Caco-2 (cell line): ENCODE measurements at regions not wholly inside any gene's neighbourhood (a gene's known extent, or its start where the extent isn't known, plus 50 kb on each side); places are given as distances from the start of the nearest gene placed in this dataset.

Source experiments
- BruUV-seq: library from RNA; stranded (reverse); fragments of 400-500 nt; replicated peaks from 2 replicates; lab custom pipeline; 2021; lab: Mats Ljungman, UMichigan
- CTCF ChIA-PET: fragments of 300-600 bp; sonication (Branson Sonifier 250); formaldehyde crosslinking; loops from one replicate; lab custom pipeline; 2022; ENCODE audit warnings: antibody characterized with exemption; lab: Charles Lee
- POLR2A ChIA-PET: fragments of 300-600 bp; sonication (Branson Sonifier 250); formaldehyde crosslinking; loops from one replicate; lab custom pipeline; 2022; ENCODE audit warnings: antibody characterized with exemption; lab: Charles Lee
- DNase-seq, 2 experiments: peaks; one replicate each; pipeline versions ENCODE4 v3.0.0 to v3.0.0-alpha.2; 2020 to 2022
- H3K27me3 ChIP-seq: replicated peaks from 2 replicates; pipeline ENCODE4 v1.6.0; 2011; ENCODE audit warnings: low read length; ENCODE audit not compliant: control insufficient read depth, insufficient read depth
- H3K36me3 ChIP-seq: 2 replicates; pipeline ENCODE4 v1.5.1; 2011; ENCODE audit warnings: low read length; ENCODE audit not compliant: control insufficient read depth, insufficient read depth
- H3K4me1 ChIP-seq: fragments of 250-450 bp; sonication (Bioruptor Pico); 2 replicates; pipeline ENCODE4 v1.5.1; 2020; ENCODE audit warnings: mild to moderate bottlenecking
- H3K4me3 ChIP-seq: 2 replicates; pipeline ENCODE4 v1.5.1; 2011; ENCODE audit warnings: low read depth, mild to moderate bottlenecking, control low read depth, low read length
- H3K9me3 ChIP-seq: fragments of 250-450 bp; sonication (Bioruptor Pico); 2 replicates; pipeline ENCODE4 v1.5.1; 2020; ENCODE audit warnings: mild to moderate bottlenecking, moderate library complexity
- H3K27ac Mint-ChIP-seq: one replicate; pipeline ENCODE4 v1.8.0; 2022; ENCODE audit warnings: mixed read lengths; ENCODE audit not compliant: unreplicated experiment
- H3K27me3 Mint-ChIP-seq: one replicate; pipeline ENCODE4 v1.8.0; 2022; ENCODE audit warnings: mixed read lengths; ENCODE audit not compliant: insufficient read depth, unreplicated experiment
- H3K36me3 Mint-ChIP-seq: one replicate; pipeline ENCODE4 v1.8.0; 2022; ENCODE audit warnings: mild to moderate bottlenecking, mixed read lengths; ENCODE audit not compliant: insufficient read depth, unreplicated experiment
- H3K4me1 Mint-ChIP-seq: one replicate; pipeline ENCODE4 v1.8.0; 2022; ENCODE audit warnings: low read depth, mixed read lengths; ENCODE audit not compliant: unreplicated experiment
- H3K4me3 Mint-ChIP-seq: one replicate; pipeline ENCODE4 v1.8.0; 2022; ENCODE audit warnings: mild to moderate bottlenecking, moderate library complexity, mixed read lengths; ENCODE audit not compliant: unreplicated experiment
- H3K9me3 Mint-ChIP-seq: one replicate; pipeline ENCODE4 v1.8.0; 2022; ENCODE audit warnings: mixed read lengths; ENCODE audit not compliant: unreplicated experiment
- intact Hi-C: fragments of 100-400 bp; cut with micrococcal nuclease; formaldehyde crosslinking; loops from one replicate; pipeline ENCODE4 v1.10.0; 2022; ENCODE audit not compliant: unreplicated experiment
- TF ChIP-seq, protein P1 (sequence below), 2 experiments: fragments of 200-600 bp in 1 of 2; IDR thresholded peaks; 1 replicate in 1 of 2; 2 replicates in 1 of 2; pipeline versions ENCODE4 v1.5.1 to v1.8.0; 2011 to 2022; ENCODE audit warnings: antibody characterized with exemption in 1 of 2, control low read depth in 1 of 2, inconsistent platforms in 1 of 2, low read depth in 1 of 2, low read length in 1 of 2, mild to moderate bottlenecking in 1 of 2, moderate library complexity in 1 of 2; ENCODE audit not compliant: insufficient read depth in 1 of 2, severe bottlenecking in 1 of 2, unreplicated experiment in 1 of 2

GRCh38 chr6:93970684-93971083 is 551.3 kb upstream of the EPHA7 start:
- intact Hi-C loops, result no loop called here
- no TSS peak for BruUV-seq
- Histone ChIP-seq H3K36me3 (no peaks in the 10 kb centered on the region), H3K4me3 (no peak overlapping the region), H3K4me1 (peaks cover 7% of the 10 kb centered on the region), H3K27me3 (no peaks in the 10 kb centered on the region), H3K9me3 (no peaks in the 10 kb centered on the region)
- POLR2A ChIA-PET, result no interaction called here
- CTCF ChIA-PET, result no interaction called here
- H3K4me3 Mint-ChIP-seq, result peak overlapping the region; percentile 8
- no peaks in the 10 kb centered on the region for H3K9me3 Mint-ChIP-seq
- H3K36me3 Mint-ChIP-seq, result no peaks in the 10 kb centered on the region
- peaks cover 26% of the 10 kb centered on the region for H3K4me1 Mint-ChIP-seq
- DNase-seq, result peak; percentile 26 to 34
- TF ChIP-seq, protein P1, sequence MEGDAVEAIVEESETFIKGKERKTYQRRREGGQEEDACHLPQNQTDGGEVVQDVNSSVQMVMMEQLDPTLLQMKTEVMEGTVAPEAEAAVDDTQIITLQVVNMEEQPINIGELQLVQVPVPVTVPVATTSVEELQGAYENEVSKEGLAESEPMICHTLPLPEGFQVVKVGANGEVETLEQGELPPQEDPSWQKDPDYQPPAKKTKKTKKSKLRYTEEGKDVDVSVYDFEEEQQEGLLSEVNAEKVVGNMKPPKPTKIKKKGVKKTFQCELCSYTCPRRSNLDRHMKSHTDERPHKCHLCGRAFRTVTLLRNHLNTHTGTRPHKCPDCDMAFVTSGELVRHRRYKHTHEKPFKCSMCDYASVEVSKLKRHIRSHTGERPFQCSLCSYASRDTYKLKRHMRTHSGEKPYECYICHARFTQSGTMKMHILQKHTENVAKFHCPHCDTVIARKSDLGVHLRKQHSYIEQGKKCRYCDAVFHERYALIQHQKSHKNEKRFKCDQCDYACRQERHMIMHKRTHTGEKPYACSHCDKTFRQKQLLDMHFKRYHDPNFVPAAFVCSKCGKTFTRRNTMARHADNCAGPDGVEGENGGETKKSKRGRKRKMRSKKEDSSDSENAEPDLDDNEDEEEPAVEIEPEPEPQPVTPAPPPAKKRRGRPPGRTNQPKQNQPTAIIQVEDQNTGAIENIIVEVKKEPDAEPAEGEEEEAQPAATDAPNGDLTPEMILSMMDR (IDR thresholded peaks at IDR 0.05; ENCODE audit: insufficient read depth in 1 of 2, low read depth in 1 of 2, low read length in 1 of 2, severe bottlenecking in 1 of 2, unreplicated experiment in 1 of 2), result no peak
- no peaks in the 10 kb centered on the region for H3K27me3 Mint-ChIP-seq
- H3K27ac Mint-ChIP-seq, result no peak overlapping the region

GRCh38 chr6:93968126-93968525 is 548.8 kb upstream of the EPHA7 start:
- H3K27ac Mint-ChIP-seq, result no peak overlapping the region

GRCh38 chr6:93964926-93965325 is 545.6 kb upstream of the EPHA7 start:
- H3K27me3 Mint-ChIP-seq, result no peaks in the 10 kb centered on the region
- CTCF ChIA-PET, result no interaction called here

More at GRCh38 chr6:93968126-93968525, 548.8 kb upstream of the EPHA7 start:
- Mint-ChIP-seq H3K27me3 (no peaks in the 10 kb centered on the region), H3K4me3 (no peak overlapping the region), H3K4me1 (peaks cover 33% of the 10 kb centered on the region), H3K36me3 (no peaks in the 10 kb centered on the region), H3K9me3 (no peaks in the 10 kb centered on the region)
- TF ChIP-seq, protein P1 (IDR thresholded peaks at IDR 0.05; ENCODE audit: insufficient read depth in 1 of 2, low read depth in 1 of 2, low read length in 1 of 2, severe bottlenecking in 1 of 2, unreplicated experiment in 1 of 2), result no peak
- Histone ChIP-seq H3K4me1 (peaks cover 7% of the 10 kb centered on the region), H3K4me3 (no peak overlapping the region), H3K27me3 (no peaks in the 10 kb centered on the region), H3K9me3 (no peaks in the 10 kb centered on the region), H3K36me3 (no peaks in the 10 kb centered on the region)
- POLR2A ChIA-PET, result no interaction called here
- no TSS peak for BruUV-seq
- intact Hi-C loops, result no loop called here
- peak in 1 of 2 experiments; percentile 1 for DNase-seq
- CTCF ChIA-PET, result no interaction called here

More at GRCh38 chr6:93964926-93965325, 545.6 kb upstream of the EPHA7 start:
- BruUV-seq, result no TSS peak
- H3K4me3 ChIP-seq, result no peak overlapping the region
- POLR2A ChIA-PET, result no interaction called here
- no peaks in the 10 kb centered on the region for H3K9me3 ChIP-seq
- H3K27me3 ChIP-seq, result no peaks in the 10 kb centered on the region
- TF ChIP-seq, protein P1 (IDR thresholded peaks at IDR 0.05; ENCODE audit: insufficient read depth in 1 of 2, low read depth in 1 of 2, low read length in 1 of 2, severe bottlenecking in 1 of 2, unreplicated experiment in 1 of 2), result no peak
- H3K36me3 ChIP-seq, result no peaks in the 10 kb centered on the region
- Mint-ChIP-seq H3K27ac (no peak overlapping the region), H3K4me3 (no peak overlapping the region), H3K4me1 (peaks cover 15% of the 10 kb centered on the region), H3K9me3 (no peaks in the 10 kb centered on the region), H3K36me3 (no peaks in the 10 kb centered on the region)
- H3K4me1 ChIP-seq, result no peaks in the 10 kb centered on the region; the same call in 1 of the 2 replicates
- intact Hi-C loops, result no loop called here
- no peak for DNase-seq
